T-helper 9 cell (primary cell): ENCODE measurements at regions not wholly inside any gene's neighbourhood (a gene's known extent, or its start where the extent isn't known, plus 50 kb on each side); places are given as distances from the start of the nearest gene placed in this dataset.
"Not testable (repeated sequence)": the region's sequence is repeated elsewhere in the genome, so short reads cannot be mapped to it uniquely, and the experiment has no call there.

Experiments
- DNase-seq: peaks from one replicate; pipeline ENCODE4 v3.0.0-alpha.2; 2020

- DNase-seq, result no peak
Observed at GRCh38 chr3:106029954-106030626, 161.3 kb upstream of the CBLB start.

- no peak for DNase-seq
Observed at GRCh38 chr3:106030627-106030963, 161.8 kb upstream of the CBLB start.

- DNase-seq, result no peak
Observed at GRCh38 chr3:106032479-106032878, 163.7 kb upstream of the CBLB start.

- DNase-seq, result no peak
Observed at GRCh38 chr3:106033654-106034053, 164.8 kb upstream of the CBLB start.

GRCh38 chr3:106034313-106034712 lies 165.5 kb upstream of the CBLB start:
- no peak for DNase-seq

GRCh38 chr3:106035619-106036018 lies 166.8 kb upstream of the CBLB start:
- no peak for DNase-seq

GRCh38 chr3:106036696-106037095 lies 167.9 kb upstream of the CBLB start:
- DNase-seq, result no peak

GRCh38 chr3:106047221-106047620 lies 178.4 kb upstream of the CBLB start:
- DNase-seq, result no peak

GRCh38 chr3:106048946-106049481 lies 180.2 kb upstream of the CBLB start:
- DNase-seq, result no peak

- no peak for DNase-seq
Observed at GRCh38 chr3:106049821-106050220, 181.0 kb upstream of the CBLB start.

- DNase-seq, result no peak
Observed at GRCh38 chr3:106056931-106057330, 188.1 kb upstream of the CBLB start.

GRCh38 chr3:106058475-106058874 lies 189.7 kb upstream of the CBLB start:
- DNase-seq, result no peak

GRCh38 chr3:106059953-106060517 lies 191.2 kb upstream of the CBLB start:
- DNase-seq, result no peak

- no peak for DNase-seq
Observed at GRCh38 chr3:106063909-106064308, 195.1 kb upstream of the CBLB start.

- no peak for DNase-seq
Observed at GRCh38 chr3:106065831-106066230, 197.0 kb upstream of the CBLB start.

- DNase-seq, result no peak
Observed at GRCh38 chr3:106067711-106068110, 198.9 kb upstream of the CBLB start.

GRCh38 chr3:106068381-106068780 lies 199.6 kb upstream of the CBLB start:
- DNase-seq, result no peak

GRCh38 chr3:106068795-106069194 lies 200.0 kb upstream of the CBLB start:
- DNase-seq, result no peak

- DNase-seq, result no peak
Observed at GRCh38 chr3:106070187-106070586, 201.4 kb upstream of the CBLB start.

- DNase-seq, result no peak
Observed at GRCh38 chr3:106071306-106071705, 202.5 kb upstream of the CBLB start.

- not testable (repeated sequence) for DNase-seq
Observed at GRCh38 chr3:106072596-106072995, 203.8 kb upstream of the CBLB start.

GRCh38 chr3:106073806-106074205 lies 205.0 kb upstream of the CBLB start:
- DNase-seq, result not testable (repeated sequence)

- DNase-seq, result not testable (repeated sequence)
Observed at GRCh38 chr3:106075731-106076130, 206.9 kb upstream of the CBLB start.

- no peak for DNase-seq
Observed at GRCh38 chr3:106078635-106079034, 209.8 kb upstream of the CBLB start.

GRCh38 chr3:106082616-106083015 lies 213.8 kb upstream of the CBLB start:
- DNase-seq, result no peak
